Hematopoietic multipotent progenitor cell treated with erythropoietin and hydrocortisone succinate and interleukin-3 and kit ligand, for 4 days (in vitro differentiated cells): ENCODE measurements at regions not wholly inside any gene's neighbourhood (a gene's known extent, or its start where the extent isn't known, plus 50 kb on each side); places are given as distances from the start of the nearest gene placed in this dataset.
"Not testable (repeated sequence)": the region's sequence is repeated elsewhere in the genome, so short reads cannot be mapped to it uniquely, and the experiment has no call there.

ENCODE experiments used
- DNase-seq: peaks from one replicate; pipeline ENCODE4 v3.0.0-alpha.2; 2015

GRCh38 chr11:101292661-101293240, 163.1 kb upstream of the PGR start:
- DNase-seq, result no peak

- no peak for DNase-seq
Observed at GRCh38 chr11:101291279-101291678, 161.7 kb upstream of the PGR start.

GRCh38 chr11:101288392-101288791, 158.8 kb upstream of the PGR start:
- DNase-seq, result no peak

GRCh38 chr11:101279728-101280127, 150.1 kb upstream of the PGR start:
- no peak for DNase-seq

GRCh38 chr11:101278286-101278685, 148.7 kb upstream of the PGR start:
- DNase-seq, result no peak

GRCh38 chr11:101277036-101277435, 147.4 kb upstream of the PGR start:
- DNase-seq, result no peak

- DNase-seq, result no peak
Observed at GRCh38 chr11:101269990-101270660, 140.5 kb upstream of the PGR start.

GRCh38 chr11:101269390-101269789, 139.8 kb upstream of the PGR start:
- DNase-seq, result no peak

GRCh38 chr11:101267654-101268053, 138.0 kb upstream of the PGR start:
- DNase-seq, result no peak

GRCh38 chr11:101264306-101264705, 134.7 kb upstream of the PGR start:
- no peak for DNase-seq

GRCh38 chr11:101262995-101263394, 133.4 kb upstream of the PGR start:
- no peak for DNase-seq

- no peak for DNase-seq
Observed at GRCh38 chr11:101262258-101262657, 132.6 kb upstream of the PGR start.

GRCh38 chr11:101255036-101255435, 125.4 kb upstream of the PGR start:
- no peak for DNase-seq

GRCh38 chr11:101254037-101254436, 124.4 kb upstream of the PGR start:
- DNase-seq, result no peak

- DNase-seq, result not testable (repeated sequence)
Observed at GRCh38 chr11:101245635-101246034, 116.0 kb upstream of the PGR start.

GRCh38 chr11:101245081-101245480, 115.5 kb upstream of the PGR start:
- DNase-seq, result not testable (repeated sequence)

- DNase-seq, result no peak
Observed at GRCh38 chr11:101241160-101241795, 111.7 kb upstream of the PGR start.

GRCh38 chr11:101231207-101231834, 101.7 kb upstream of the PGR start:
- not testable (repeated sequence) for DNase-seq

- DNase-seq, result no peak
Observed at GRCh38 chr11:101226617-101227016, 97.0 kb upstream of the PGR start.

GRCh38 chr11:101224221-101224620, 94.6 kb upstream of the PGR start:
- DNase-seq, result no peak

- DNase-seq, result not testable (repeated sequence)
Observed at GRCh38 chr11:101218091-101218490, 88.5 kb upstream of the PGR start.

GRCh38 chr11:101216091-101216490, 86.5 kb upstream of the PGR start:
- DNase-seq, result not testable (repeated sequence)

GRCh38 chr11:101215069-101215468, 85.5 kb upstream of the PGR start:
- DNase-seq, result no peak

- DNase-seq, result no peak
Observed at GRCh38 chr11:101211407-101211975, 81.9 kb upstream of the PGR start.
